SK-N-SH treated with all-trans-retinoic acid at 6 μM for 48 hours (cell line): ENCODE measurements at regions not wholly inside any gene's neighbourhood (a gene's known extent, or its start where the extent isn't known, plus 50 kb on each side); places are given as distances from the start of the nearest gene placed in this dataset.

ENCODE experiments used
- ATAC-seq: fragments of 200-7000 bp; cut with Tn5 transposase; 3 replicates; pipeline ENCODE4 v1.9.1; 2020; ENCODE audit warnings: mild to moderate bottlenecking, moderate library complexity
- ARNTL ChIP-seq: fragments of 450-650 bp; formaldehyde crosslinking; IDR thresholded peaks from 2 replicates; pipeline ENCODE4 v1.5.0; 2020; ENCODE audit warnings: low read depth, mild to moderate bottlenecking, moderate library complexity, borderline replicate concordance
- BACH2 ChIP-seq: fragments of 250-450 bp; sonication (Bioruptor Pico); IDR thresholded peaks from 2 replicates; pipeline ENCODE4 v1.9.0; 2021; ENCODE audit warnings: mild to moderate bottlenecking, borderline replicate concordance
- CREB5 ChIP-seq: fragments of 250-450 bp; sonication (Bioruptor Pico); IDR thresholded peaks from 2 replicates; pipeline ENCODE4 v1.5.1; 2020; ENCODE audit warnings: low read depth, mild to moderate bottlenecking, moderate library complexity
- CSRNP3 ChIP-seq: fragments of 250-450 bp; sonication (Bioruptor Pico); IDR thresholded peaks from 2 replicates; pipeline ENCODE4 v1.5.1; 2021; ENCODE audit warnings: mild to moderate bottlenecking, moderate library complexity
- ESRRG ChIP-seq: fragments of 250-450 bp; sonication (Bioruptor Pico); IDR thresholded peaks from 2 replicates; pipeline ENCODE4 v1.6.1; 2021; ENCODE audit warnings: mild to moderate bottlenecking
- ISL1 ChIP-seq: fragments of 250-450 bp; sonication (Bioruptor Pico); IDR thresholded peaks from 2 replicates; pipeline ENCODE4 v2.1.2; 2022; ENCODE audit warnings: mild to moderate bottlenecking, moderate library complexity
- OSR1 ChIP-seq: fragments of 250-450 bp; sonication (Bioruptor Pico); IDR thresholded peaks from 2 replicates; pipeline ENCODE4 v1.8.0; 2022; ENCODE audit warnings: moderate library complexity, mild to moderate bottlenecking, inconsistent platforms
- POU6F1 ChIP-seq: fragments of 250-450 bp; sonication (Bioruptor Pico); IDR thresholded peaks from 2 replicates; pipeline ENCODE4 v1.8.0; 2021; ENCODE audit warnings: low read depth, mild to moderate bottlenecking, moderate library complexity, borderline replicate concordance
- PPARA ChIP-seq: fragments of 250-450 bp; sonication (Bioruptor Pico); IDR thresholded peaks from 2 replicates; pipeline ENCODE4 v1.5.0; 2020; ENCODE audit warnings: mild to moderate bottlenecking, borderline replicate concordance
- RARB ChIP-seq: fragments of 250-450 bp; sonication (Bioruptor Pico); IDR thresholded peaks from 2 replicates; pipeline ENCODE4 v1.8.0; 2021; ENCODE audit warnings: mild to moderate bottlenecking, moderate library complexity
- SNAI2 ChIP-seq: fragments of 250-450 bp; sonication (Bioruptor Pico); IDR thresholded peaks from 2 replicates; pipeline ENCODE4 v1.5.0; 2020; ENCODE audit warnings: mild to moderate bottlenecking, moderate library complexity
- TCF4 ChIP-seq: fragments of 250-450 bp; sonication (Bioruptor Pico); IDR thresholded peaks from 2 replicates; pipeline ENCODE4 v1.8.0; 2021; ENCODE audit warnings: mild to moderate bottlenecking, moderate library complexity, borderline replicate concordance
- TOX ChIP-seq: fragments of 250-450 bp; sonication (Bioruptor Pico); IDR thresholded peaks from 2 replicates; pipeline ENCODE4 v1.8.0; 2021; ENCODE audit warnings: mild to moderate bottlenecking, moderate library complexity, borderline replicate concordance
- TSHZ2 ChIP-seq: fragments of 250-450 bp; sonication (Bioruptor Pico); IDR thresholded peaks from 2 replicates; pipeline ENCODE4 v1.5.0; 2020; ENCODE audit warnings: mild to moderate bottlenecking, moderate library complexity
- ZC3H10 ChIP-seq: fragments of 250-450 bp; sonication (Bioruptor Pico); IDR thresholded peaks from 2 replicates; pipeline ENCODE4 v1.5.1; 2021; ENCODE audit warnings: mild to moderate bottlenecking, moderate library complexity
- ZFP3 ChIP-seq: fragments of 250-450 bp; sonication (Bioruptor Pico); IDR thresholded peaks from 2 replicates; pipeline ENCODE4 v1.5.0; 2020; ENCODE audit warnings: mild to moderate bottlenecking, moderate library complexity
- ZFP30 ChIP-seq: fragments of 450-650 bp; formaldehyde crosslinking; IDR thresholded peaks from 2 replicates; pipeline ENCODE4 v1.5.0; 2022; ENCODE audit warnings: mild to moderate bottlenecking, moderate library complexity
- ZNF565 ChIP-seq: fragments of 450-650 bp; formaldehyde crosslinking; conservative IDR thresholded peaks from 2 replicates; pipeline ENCODE4 v1.5.0; 2020; ENCODE audit warnings: low read depth, mild to moderate bottlenecking, moderate library complexity
- ZNF70 ChIP-seq: fragments of 450-650 bp; formaldehyde crosslinking; IDR thresholded peaks from 2 replicates; pipeline ENCODE4 v1.5.0; 2020; ENCODE audit warnings: mild to moderate bottlenecking, moderate library complexity
- ZNF8 ChIP-seq: fragments of 450-650 bp; formaldehyde crosslinking; IDR thresholded peaks from 2 replicates; pipeline ENCODE4 v1.5.0; 2020; ENCODE audit warnings: mild to moderate bottlenecking, moderate library complexity

GRCh38 chr1:14118691-14119485, 418.9 kb downstream of the PRDM2 start:
- no peak for ATAC-seq
- TF ChIP-seq PPARA (no peak), TOX (CRISPR knock-in tag) (no peak), ISL1 (no peak), ESRRG (CRISPR knock-in tag) (no peak), OSR1 (CRISPR knock-in tag) (no peak), ARNTL (no peak), TCF4 (no peak)

- TF ChIP-seq ZFP3 (CRISPR knock-in tag) (no peak), POU6F1 (CRISPR knock-in tag) (no peak), ZC3H10 (CRISPR knock-in tag) (no peak), TCF4 (no peak), TOX (CRISPR knock-in tag) (no peak), ISL1 (no peak), ZNF8 (CRISPR knock-in tag) (no peak), CREB5 (CRISPR knock-in tag) (no peak), ARNTL (no peak), ZFP30 (CRISPR knock-in tag) (no peak), OSR1 (CRISPR knock-in tag) (no peak), ESRRG (CRISPR knock-in tag) (no peak), CSRNP3 (no peak)
- ATAC-seq, result no peak
Observed at GRCh38 chr1:14120895-14121294, 420.9 kb downstream of the PRDM2 start.

- no peak for ATAC-seq
- TF ChIP-seq SNAI2 (CRISPR knock-in tag) (no peak), RARB (CRISPR knock-in tag) (no peak), ZNF70 (no peak), BACH2 (CRISPR knock-in tag) (no peak), CREB5 (CRISPR knock-in tag) (no peak), ZFP30 (CRISPR knock-in tag) (no peak)
Observed at GRCh38 chr1:14128096-14128495, 428.1 kb downstream of the PRDM2 start.

GRCh38 chr1:14129009-14129408, 429.0 kb downstream of the PRDM2 start:
- ATAC-seq, result no peak
- TF ChIP-seq ZNF70 (no peak), ESRRG (CRISPR knock-in tag) (no peak), TCF4 (no peak), RARB (CRISPR knock-in tag) (no peak), ISL1 (no peak), ARNTL (no peak), OSR1 (CRISPR knock-in tag) (no peak), ZNF565 (CRISPR knock-in tag) (no peak), BACH2 (CRISPR knock-in tag) (no peak), TSHZ2 (CRISPR knock-in tag) (no peak), ZNF8 (CRISPR knock-in tag) (no peak), TOX (CRISPR knock-in tag) (no peak), CREB5 (CRISPR knock-in tag) (no peak), ZFP30 (CRISPR knock-in tag) (no peak), POU6F1 (CRISPR knock-in tag) (no peak)
